Endothelial cell of umbilical vein (primary cell): ENCODE measurements at regions not wholly inside any gene's neighbourhood (a gene's known extent, or its start where the extent isn't known, plus 50 kb on each side); places are given as distances from the start of the nearest gene placed in this dataset.

Source experiments
- BruUV-seq: library from RNA; stranded (reverse); fragments of 400-500 nt; replicated peaks from 2 replicates; lab custom pipeline; 2021; lab: Mats Ljungman, UMichigan
- CTCF ChIA-PET: fragments of 300-600, 350-600 bp; sonication (Branson Sonifier 250); formaldehyde crosslinking; loops from one replicate; lab custom pipeline; 2021; ENCODE audit warnings: antibody characterized with exemption, inconsistent platforms; lab: Charles Lee
- POLR2A ChIA-PET: fragments of 300-600, 350-600 bp; sonication (Branson Sonifier 250); formaldehyde crosslinking; loops from one replicate; lab custom pipeline; 2021; ENCODE audit warnings: antibody characterized with exemption, inconsistent platforms; lab: Charles Lee
- DNase-seq: peaks from one replicate; pipeline ENCODE4 v3.0.0-alpha.2; 2011; ENCODE audit warnings: low read depth, low spot score
- FAIRE-seq: peaks from 2 replicates; lab custom pipeline; 2011; peaks lifted over from hg19 to GRCh38; lab: Jason Lieb, UNC
- H2AFZ ChIP-seq: 2 replicates; pipeline ENCODE4 v1.6.0; 2012; ENCODE audit warnings: low read depth, low read length, control low read depth, inconsistent platforms
- H3K27ac ChIP-seq: 2 replicates; pipeline ENCODE4 v1.5.1; 2011; ENCODE audit warnings: low read depth, mild to moderate bottlenecking, control low read depth, low read length, moderate library complexity; ENCODE audit not compliant: insufficient read depth
- H3K27me3 ChIP-seq, 2 experiments: 2 replicates each; pipeline versions ENCODE4 v1.6.0 to v1.6.1; 2011; ENCODE audit warnings: low read length in 2 of 2, mixed read lengths in 1 of 2; ENCODE audit not compliant: control insufficient read depth in 2 of 2, insufficient read depth in 2 of 2
- H3K36me3 ChIP-seq, 2 experiments: 2 replicates in 1 of 2; 3 replicates in 1 of 2; pipeline ENCODE4 v1.5.1; 2011; ENCODE audit warnings: low read length in 2 of 2, mild to moderate bottlenecking in 1 of 2, moderate library complexity in 1 of 2; ENCODE audit not compliant: control insufficient read depth in 2 of 2, insufficient read depth in 2 of 2; ENCODE audit errors: extremely low read depth in 1 of 2
- H3K4me1 ChIP-seq: 3 replicates; pipeline ENCODE4 v1.5.1; 2011; ENCODE audit warnings: mild to moderate bottlenecking, low read length; ENCODE audit not compliant: control insufficient read depth, insufficient read depth; ENCODE audit errors: extremely low read depth
- H3K4me2 ChIP-seq: 2 replicates; pipeline ENCODE4 v1.6.1; 2011; ENCODE audit warnings: low read length, control low read depth, mixed read lengths; ENCODE audit not compliant: insufficient read depth
- H3K4me3 ChIP-seq, 3 experiments: fragments of 200-600 bp in 1 of 3; sonication (generic), shearing (Covaris generic) in 1 of 3; replicated peaks in 1 of 3; 2 replicates each; pipeline ENCODE4 v1.5.1; 2011 to 2016; ENCODE audit warnings: control low read depth in 3 of 3, low read length in 3 of 3, mild to moderate bottlenecking in 2 of 3, inconsistent platforms in 1 of 3, low read depth in 1 of 3, moderate library complexity in 1 of 3; ENCODE audit not compliant: insufficient read depth in 1 of 3
- H3K79me2 ChIP-seq: 2 replicates; pipeline ENCODE4 v1.6.0; 2012; ENCODE audit warnings: low read length, inconsistent platforms; ENCODE audit not compliant: control insufficient read depth, insufficient read depth
- H3K9ac ChIP-seq: replicated peaks from 2 replicates; pipeline ENCODE3; 2011; ENCODE audit warnings: low read length, control low read depth; ENCODE audit not compliant: insufficient read depth; ENCODE audit errors: extremely low read depth
- H3K9me1 ChIP-seq: replicated peaks from 3 replicates; pipeline ENCODE4 v1.6.0; 2011; ENCODE audit warnings: mild to moderate bottlenecking, low read length; ENCODE audit not compliant: control insufficient read depth, insufficient read depth; ENCODE audit errors: extremely low read depth
- H3K9me3 ChIP-seq: replicated peaks from 2 replicates; pipeline ENCODE4 v1.5.1; 2012; ENCODE audit warnings: low read length, inconsistent platforms; ENCODE audit not compliant: control insufficient read depth, insufficient read depth
- H4K20me1 ChIP-seq: replicated peaks from 2 replicates; pipeline ENCODE3; 2011; ENCODE audit warnings: mild to moderate bottlenecking, low read length; ENCODE audit not compliant: control insufficient read depth, insufficient read depth; ENCODE audit errors: extremely low read depth
- EZH2 ChIP-seq: IDR thresholded peaks from 2 replicates; pipeline ENCODE4 v1.6.1; 2012; ENCODE audit warnings: borderline replicate concordance, low read depth, mild to moderate bottlenecking, moderate library complexity, low read length, inconsistent platforms; ENCODE audit not compliant: severe bottlenecking
- FOS ChIP-seq: IDR thresholded peaks from 2 replicates; pipeline ENCODE4 v1.6.1; 2011; ENCODE audit warnings: mild to moderate bottlenecking, low read length, moderate library complexity, borderline replicate concordance; ENCODE audit not compliant: insufficient read depth
- GATA2 ChIP-seq: IDR thresholded peaks from 2 replicates; pipeline ENCODE4 v1.7.0; 2011; ENCODE audit warnings: low read depth, mild to moderate bottlenecking, moderate library complexity, mixed read lengths, low read length; ENCODE audit not compliant: insufficient read length, insufficient read depth
- JUN ChIP-seq: IDR thresholded peaks from 2 replicates; pipeline ENCODE4 v1.6.1; 2011; ENCODE audit warnings: borderline replicate concordance, low read depth; ENCODE audit not compliant: insufficient read length, insufficient read depth
- MYC ChIP-seq: IDR thresholded peaks from one replicate; pipeline ENCODE4 v1.6.1; 2011; ENCODE audit warnings: mild to moderate bottlenecking, low read depth, low read length
- POLR2A ChIP-seq: IDR thresholded peaks from 2 replicates; pipeline ENCODE4 v1.6.1; 2012; ENCODE audit warnings: low read depth, mild to moderate bottlenecking, control low read depth, low read length
- POLR2AphosphoS5 ChIP-seq: IDR thresholded peaks from 2 replicates; pipeline ENCODE4 v1.6.1; 2012; ENCODE audit warnings: low read depth, mild to moderate bottlenecking, control low read depth, low read length, moderate library complexity; ENCODE audit not compliant: insufficient read depth
- dilution Hi-C: fragments of 300-500 bp; cut with MboI; formaldehyde crosslinking; loops from one replicate; pipeline ENCODE4 v1.15.0; 2019; ENCODE audit warnings: low sequenced_read_pairs; ENCODE audit not compliant: extremely low pct_ligation_motif_present
- intact Hi-C: fragments of 100-400 bp; cut with micrococcal nuclease; formaldehyde crosslinking; loops from one replicate; pipeline ENCODE4 v1.10.0; 2022
- TF ChIP-seq, protein P1 (sequence below), 2 donors: IDR thresholded peaks; 1 replicate in 1 of 2; 2 replicates in 1 of 2; pipeline ENCODE4 v1.5.1; 2011; ENCODE audit warnings: low read length in 2 of 2, mild to moderate bottlenecking in 2 of 2, moderate library complexity in 2 of 2, control low read depth in 1 of 2, inconsistent platforms in 1 of 2, low read depth in 1 of 2; ENCODE audit not compliant: insufficient read depth in 1 of 2; ENCODE audit errors: extremely low read depth in 1 of 2
- TF ChIP-seq, protein P2 (sequence below): IDR thresholded peaks from 2 replicates; pipeline ENCODE4 v1.6.1; 2011; ENCODE audit not compliant: insufficient read depth, insufficient read length

DNA sequence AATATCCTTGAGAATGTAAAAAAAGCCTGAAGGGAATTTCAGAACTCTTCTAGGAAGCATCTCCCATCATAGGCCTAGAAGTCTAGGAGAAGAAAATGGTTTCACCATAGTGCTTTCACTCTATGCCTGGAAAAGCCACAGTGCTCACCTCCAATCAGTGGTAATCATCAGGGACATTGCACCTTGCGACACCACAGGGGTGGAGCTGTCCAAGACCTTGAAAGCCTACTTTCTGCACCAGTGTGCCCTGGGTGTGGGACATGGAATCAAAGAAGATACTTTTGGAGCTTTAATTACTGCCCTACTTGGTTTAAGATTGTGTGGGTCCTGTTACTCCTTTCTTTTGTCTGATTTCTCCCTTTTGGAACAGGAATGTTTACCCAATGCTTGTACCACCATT lies 146.8 kb upstream of the NDST4 start:
- Histone ChIP-seq H2AFZ (no peak overlapping the region), H3K4me2 (no peak overlapping the region), H3K27me3 (no peaks in the 10 kb centered on the region), H3K4me3 (no peak overlapping the region), H3K9ac (no peak overlapping the region), H3K4me1 (no peaks in the 10 kb centered on the region), H3K9me3 (peaks cover 2% of the 10 kb centered on the region), H3K9me1 (no peaks in the 10 kb centered on the region), H3K79me2 (no peaks in the 10 kb centered on the region), H3K27ac (no peak overlapping the region), H4K20me1 (no peaks in the 10 kb centered on the region), H3K36me3 (no peaks in the 10 kb centered on the region)
- DNase-seq: no peak
- CTCF ChIA-PET: no interaction called here
- intact Hi-C loops (no loop called here), dilution Hi-C loops (no loop called here)
- TF ChIP-seq, protein P1, sequence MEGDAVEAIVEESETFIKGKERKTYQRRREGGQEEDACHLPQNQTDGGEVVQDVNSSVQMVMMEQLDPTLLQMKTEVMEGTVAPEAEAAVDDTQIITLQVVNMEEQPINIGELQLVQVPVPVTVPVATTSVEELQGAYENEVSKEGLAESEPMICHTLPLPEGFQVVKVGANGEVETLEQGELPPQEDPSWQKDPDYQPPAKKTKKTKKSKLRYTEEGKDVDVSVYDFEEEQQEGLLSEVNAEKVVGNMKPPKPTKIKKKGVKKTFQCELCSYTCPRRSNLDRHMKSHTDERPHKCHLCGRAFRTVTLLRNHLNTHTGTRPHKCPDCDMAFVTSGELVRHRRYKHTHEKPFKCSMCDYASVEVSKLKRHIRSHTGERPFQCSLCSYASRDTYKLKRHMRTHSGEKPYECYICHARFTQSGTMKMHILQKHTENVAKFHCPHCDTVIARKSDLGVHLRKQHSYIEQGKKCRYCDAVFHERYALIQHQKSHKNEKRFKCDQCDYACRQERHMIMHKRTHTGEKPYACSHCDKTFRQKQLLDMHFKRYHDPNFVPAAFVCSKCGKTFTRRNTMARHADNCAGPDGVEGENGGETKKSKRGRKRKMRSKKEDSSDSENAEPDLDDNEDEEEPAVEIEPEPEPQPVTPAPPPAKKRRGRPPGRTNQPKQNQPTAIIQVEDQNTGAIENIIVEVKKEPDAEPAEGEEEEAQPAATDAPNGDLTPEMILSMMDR (IDR thresholded peaks at IDR 0.05; ENCODE audit: extremely low read depth in 1 of 2, insufficient read depth in 1 of 2, low read depth in 1 of 2, low read length in 2 of 2): no peak
- TF ChIP-seq POLR2A: no peak
- TF ChIP-seq JUN: no peak
- TF ChIP-seq, protein P2, sequence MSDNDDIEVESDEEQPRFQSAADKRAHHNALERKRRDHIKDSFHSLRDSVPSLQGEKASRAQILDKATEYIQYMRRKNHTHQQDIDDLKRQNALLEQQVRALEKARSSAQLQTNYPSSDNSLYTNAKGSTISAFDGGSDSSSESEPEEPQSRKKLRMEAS: no peak
- no peak for TF ChIP-seq FOS
- TF ChIP-seq EZH2: no peak
- no peak for TF ChIP-seq POLR2AphosphoS5
- no peak for TF ChIP-seq GATA2
- TF ChIP-seq MYC: no peak
- no TSS peak for BruUV-seq
- no peak for FAIRE-seq
- POLR2A ChIA-PET: no interaction called here
